Trophoblast cell (in vitro differentiated cells and primary cell): ENCODE measurements at regions not wholly inside any gene's neighbourhood (a gene's known extent, or its start where the extent isn't known, plus 50 kb on each side); places are given as distances from the start of the nearest gene placed in this dataset.
A peak's percentile ranks its signal among the peaks of the same experiment; 100 is the strongest.
"Not testable (repeated sequence)": the region's sequence is repeated elsewhere in the genome, so short reads cannot be mapped to it uniquely, and the experiment has no call there.

ENCODE experiments used
- DNase-seq, 2 donors: peaks; one replicate each; pipeline ENCODE4 v3.0.0-alpha.2; 2016
- H2AFZ ChIP-seq: 2 replicates; pipeline ENCODE4 v1.6.1; 2013; ENCODE audit warnings: low read length, moderate library complexity, mild to moderate bottlenecking; ENCODE audit not compliant: insufficient read depth, poor library complexity
- H2AK5ac ChIP-seq: 2 replicates; pipeline ENCODE4 v1.6.1; 2013; ENCODE audit warnings: mild to moderate bottlenecking, low read length
- H2BK120ac ChIP-seq: 2 replicates; pipeline ENCODE4 v1.6.1; 2013; ENCODE audit warnings: low read length, mild to moderate bottlenecking, moderate library complexity; ENCODE audit not compliant: insufficient read depth, poor library complexity
- H2BK12ac ChIP-seq: 2 replicates; pipeline ENCODE4 v1.6.1; 2013; ENCODE audit warnings: mild to moderate bottlenecking, low read length, moderate library complexity
- H2BK5ac ChIP-seq: 2 replicates; pipeline ENCODE4 v1.6.1; 2013; ENCODE audit warnings: low read length, low read depth, moderate library complexity, mild to moderate bottlenecking; ENCODE audit not compliant: poor library complexity
- H3K14ac ChIP-seq: 2 replicates; pipeline ENCODE4 v1.6.1; 2013; ENCODE audit warnings: mild to moderate bottlenecking, low read length
- H3K18ac ChIP-seq: 2 replicates; pipeline ENCODE4 v1.6.1; 2013; ENCODE audit warnings: mild to moderate bottlenecking, low read length
- H3K23ac ChIP-seq: 2 replicates; pipeline ENCODE4 v1.6.1; 2013; ENCODE audit warnings: low read length
- H3K27ac ChIP-seq: 2 replicates; pipeline ENCODE4 v1.5.1; 2013; ENCODE audit warnings: low read depth, mild to moderate bottlenecking, inconsistent platforms, low read length, moderate library complexity
- H3K27me3 ChIP-seq: 2 replicates; pipeline ENCODE4 v1.6.1; 2013; ENCODE audit warnings: inconsistent platforms, mild to moderate bottlenecking, low read length, moderate library complexity; ENCODE audit not compliant: insufficient read depth
- H3K36me3 ChIP-seq, 2 experiments: 1 replicate in 1 of 2; 2 replicates in 1 of 2; pipeline ENCODE4 v1.6.1; 2013; ENCODE audit warnings: low read length in 2 of 2, mild to moderate bottlenecking in 2 of 2, moderate library complexity in 1 of 2; ENCODE audit not compliant: insufficient read depth in 2 of 2, control insufficient read depth in 1 of 2
- H3K4ac ChIP-seq: 2 replicates; pipeline ENCODE4 v1.6.1; 2013; ENCODE audit warnings: low read depth, mild to moderate bottlenecking, low read length, moderate library complexity
- H3K4me1 ChIP-seq, 2 experiments: 1 replicate in 1 of 2; 2 replicates in 1 of 2; pipeline ENCODE4 v1.6.1; 2013; ENCODE audit warnings: low read length in 2 of 2, mild to moderate bottlenecking in 2 of 2, moderate library complexity in 1 of 2; ENCODE audit not compliant: insufficient read depth in 2 of 2, control insufficient read depth in 1 of 2
- H3K4me2 ChIP-seq: 2 replicates; pipeline ENCODE4 v1.6.1; 2013; ENCODE audit warnings: inconsistent platforms, mild to moderate bottlenecking, low read length, moderate library complexity
- H3K4me3 ChIP-seq: 2 replicates; pipeline ENCODE4 v1.5.1; 2013; ENCODE audit warnings: mild to moderate bottlenecking, low read depth, low read length, inconsistent platforms
- H3K79me1 ChIP-seq: one replicate; pipeline ENCODE4 v1.6.1; 2013; ENCODE audit warnings: low read length
- H3K79me2 ChIP-seq: 2 replicates; pipeline ENCODE4 v1.6.1; 2013; ENCODE audit warnings: low read length, mild to moderate bottlenecking; ENCODE audit not compliant: control insufficient read depth, insufficient read depth, poor library complexity
- H3K9ac ChIP-seq: 2 replicates; pipeline ENCODE4 v1.6.1; 2013; ENCODE audit warnings: mild to moderate bottlenecking, low read length
- H3K9me3 ChIP-seq: 2 replicates; pipeline ENCODE4 v1.6.1; 2013; ENCODE audit warnings: low read depth, mild to moderate bottlenecking, control low read depth, inconsistent platforms, low read length; ENCODE audit not compliant: insufficient read depth
- H4K12ac ChIP-seq: 2 replicates; pipeline ENCODE4 v1.6.1; 2013; ENCODE audit warnings: low read depth, mild to moderate bottlenecking, low read length, moderate library complexity
- H4K8ac ChIP-seq: 2 replicates; pipeline ENCODE4 v1.6.1; 2013; ENCODE audit warnings: low read depth, mild to moderate bottlenecking, low read length, moderate library complexity
- H4K91ac ChIP-seq: one replicate; pipeline ENCODE4 v1.6.1; 2013; ENCODE audit warnings: low read depth, mild to moderate bottlenecking, low read length, moderate library complexity
- WGBS: extraction: QIAGEN DNeasy Blood & Tissue Kit; methylation state at CpG from one replicate; pipeline ENCODE4 v1.1.7; 2013; ENCODE audit warnings: missing lambda C conversion rate; ENCODE audit not compliant: insufficient read length, insufficient coverage; ENCODE audit errors: extremely low coverage; 5-methylcytosine and 5-hydroxymethylcytosine counted together

- not testable (repeated sequence) for H4K8ac ChIP-seq, H3K23ac ChIP-seq, H3K9ac ChIP-seq, H2BK5ac ChIP-seq, DNase-seq, H3K4me3 ChIP-seq, H3K27ac ChIP-seq, H2BK120ac ChIP-seq, H3K27me3 ChIP-seq, H2BK12ac ChIP-seq, H3K79me2 ChIP-seq, H4K12ac ChIP-seq, H3K36me3 ChIP-seq, H3K4me1 ChIP-seq, H3K18ac ChIP-seq, H2AFZ ChIP-seq, H3K79me1 ChIP-seq, H3K4ac ChIP-seq, H3K9me3 ChIP-seq, H3K4me2 ChIP-seq, H2AK5ac ChIP-seq, H4K91ac ChIP-seq, H3K14ac ChIP-seq
- no CpG with 5 or more reads among the region's 15 CpGs for WGBS
These were observed 56.2 kb upstream of the DDAH1 start for GRCh38 chr1:85520826-85521820.

DNA sequence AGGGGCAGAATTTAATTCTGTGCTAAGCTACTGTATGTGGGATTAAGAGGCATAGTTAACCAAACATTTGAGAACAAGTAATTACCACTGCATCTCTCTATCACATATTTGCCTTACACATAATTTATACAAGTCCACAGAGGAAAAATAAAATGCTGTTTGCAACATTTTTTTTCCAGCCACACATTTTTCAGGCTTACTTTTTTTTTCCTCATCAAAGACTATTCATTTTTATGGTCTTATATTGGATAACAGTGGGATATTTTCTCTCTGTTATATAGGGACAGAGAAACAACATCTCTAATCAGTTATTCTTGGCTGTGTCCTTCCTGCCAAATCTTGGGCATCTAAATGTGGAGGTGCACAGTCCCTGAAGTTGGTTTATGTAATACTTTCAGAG is 57.5 kb upstream of the DDAH1 start:
- H3K18ac ChIP-seq, H3K9ac ChIP-seq, H4K8ac ChIP-seq, H3K23ac ChIP-seq, H3K9me3 ChIP-seq, H3K14ac ChIP-seq, H3K79me1 ChIP-seq, H2AFZ ChIP-seq, H3K79me2 ChIP-seq, H3K36me3 ChIP-seq, H3K27me3 ChIP-seq, H2BK5ac ChIP-seq, H3K4me2 ChIP-seq, H4K12ac ChIP-seq, H2BK120ac ChIP-seq, H3K4ac ChIP-seq, H2AK5ac ChIP-seq, H4K91ac ChIP-seq, H3K27ac ChIP-seq, DNase-seq, H3K4me1 ChIP-seq, H3K4me3 ChIP-seq, H2BK12ac ChIP-seq: not testable (repeated sequence)

DNA sequence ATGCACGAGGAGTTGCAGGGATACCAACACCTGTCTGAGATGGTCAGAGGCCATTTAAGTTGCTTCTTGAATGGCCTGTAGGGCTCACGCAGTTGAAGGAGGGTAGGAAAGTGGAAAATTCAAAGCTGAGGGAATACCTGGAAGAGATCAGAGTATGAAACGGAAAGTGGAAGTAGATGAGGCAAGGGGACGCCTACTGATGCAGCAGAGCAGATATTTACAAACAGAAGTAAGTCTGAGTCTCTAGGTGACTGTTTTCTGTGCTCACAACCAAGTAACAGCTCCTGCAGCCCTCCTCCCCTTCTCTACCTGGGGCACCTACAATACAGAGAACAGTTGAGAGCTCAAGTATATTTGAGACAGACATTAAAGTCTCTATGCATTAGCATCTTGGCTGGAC is 57.5 kb upstream of the CCN1 start:
- not testable (repeated sequence) for DNase-seq, H3K79me2 ChIP-seq, H3K4me1 ChIP-seq, H3K27ac ChIP-seq, H2BK120ac ChIP-seq, H3K4me2 ChIP-seq, H4K12ac ChIP-seq, H2AFZ ChIP-seq, H3K9me3 ChIP-seq, H3K23ac ChIP-seq, H3K4ac ChIP-seq, H2AK5ac ChIP-seq, H2BK12ac ChIP-seq, H4K8ac ChIP-seq, H3K27me3 ChIP-seq, H3K18ac ChIP-seq, H3K36me3 ChIP-seq, H3K79me1 ChIP-seq, H2BK5ac ChIP-seq, H3K4me3 ChIP-seq, H3K9ac ChIP-seq, H3K14ac ChIP-seq, H4K91ac ChIP-seq
- no CpG with 5 or more reads among the region's 4 CpGs for WGBS

- not testable (repeated sequence) for H2AK5ac ChIP-seq, H3K36me3 ChIP-seq, H3K14ac ChIP-seq, H3K18ac ChIP-seq, H2BK5ac ChIP-seq, H3K27ac ChIP-seq, H3K4me3 ChIP-seq, H3K4me2 ChIP-seq, H2BK120ac ChIP-seq, H4K91ac ChIP-seq, H4K8ac ChIP-seq, H4K12ac ChIP-seq, H2BK12ac ChIP-seq, H3K23ac ChIP-seq, H3K4ac ChIP-seq, H3K4me1 ChIP-seq, H3K27me3 ChIP-seq, H3K9ac ChIP-seq, H3K79me2 ChIP-seq, H3K9me3 ChIP-seq, H3K79me1 ChIP-seq, H2AFZ ChIP-seq
- peak in 1 of 2 donors; percentile 17 for DNase-seq
- WGBS = no CpG with 5 or more reads among the region's 3 CpGs
These were observed 56.2 kb upstream of the CCN1 start for GRCh38 chr1:85524281-85524886.
